Smooth muscle cell of the brain vasculature (primary cell): ENCODE measurements at regions not wholly inside any gene's neighbourhood (a gene's known extent, or its start where the extent isn't known, plus 50 kb on each side); places are given as distances from the start of the nearest gene placed in this dataset.
A peak's percentile ranks its signal among the peaks of the same experiment; 100 is the strongest.
"Not testable (repeated sequence)": the region's sequence is repeated elsewhere in the genome, so short reads cannot be mapped to it uniquely, and the experiment has no call there.

Source experiments
- DNase-seq: peaks from one replicate; pipeline ENCODE4 v3.0.0-alpha.2; 2012; ENCODE audit warnings: low read depth, low spot score

DNA sequence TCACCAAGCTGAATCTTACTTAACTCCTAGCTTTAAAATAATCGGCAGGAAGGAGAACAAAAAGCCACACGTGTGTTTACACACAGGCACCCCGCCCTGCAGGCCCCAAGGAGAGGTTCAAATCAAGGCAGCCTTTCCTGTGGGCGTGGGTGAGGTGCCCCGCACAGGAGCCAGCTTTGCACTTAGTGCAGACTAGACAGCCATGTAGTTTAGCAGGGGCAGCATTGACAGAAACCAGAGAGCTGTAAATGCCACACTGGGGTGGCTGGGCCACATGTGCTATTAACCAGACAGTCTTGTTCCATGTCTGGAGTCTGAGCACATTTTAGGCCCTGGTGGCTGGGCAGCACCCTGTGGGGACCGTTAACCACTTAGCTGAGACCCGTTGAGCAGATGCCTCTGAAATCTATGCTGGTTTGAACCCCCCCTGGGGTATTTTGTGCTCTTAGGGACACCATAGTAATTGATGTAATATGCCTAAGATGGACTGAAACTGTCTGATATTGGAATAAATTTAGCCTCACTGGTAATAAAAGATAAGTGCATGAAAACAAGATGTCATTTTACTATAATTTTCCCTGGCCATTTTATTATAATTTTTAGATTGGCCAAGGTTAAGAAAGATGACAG lies 106.4 kb upstream of the KCNG1 start:
- no peak for DNase-seq

DNA sequence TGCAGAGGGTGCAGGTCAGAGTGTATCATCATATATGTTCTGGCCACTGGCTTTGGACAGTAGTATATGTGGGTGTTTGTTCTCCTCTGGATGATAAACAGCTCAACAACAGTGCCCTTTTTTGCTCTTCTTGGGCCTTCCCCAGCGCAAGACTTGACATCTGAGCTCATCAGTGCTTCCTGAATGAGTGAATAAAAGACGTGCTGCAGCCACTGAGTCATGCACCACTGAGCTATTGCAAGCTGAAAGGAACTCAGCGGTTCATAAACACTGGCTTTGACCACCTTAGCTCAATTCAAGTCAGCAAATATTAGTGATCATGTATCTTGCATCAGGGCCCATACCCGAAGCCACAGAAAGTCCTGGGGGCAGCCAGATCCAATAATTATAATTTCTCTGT lies 105.3 kb upstream of the KCNG1 start:
- peak; percentile 21 for DNase-seq

DNA sequence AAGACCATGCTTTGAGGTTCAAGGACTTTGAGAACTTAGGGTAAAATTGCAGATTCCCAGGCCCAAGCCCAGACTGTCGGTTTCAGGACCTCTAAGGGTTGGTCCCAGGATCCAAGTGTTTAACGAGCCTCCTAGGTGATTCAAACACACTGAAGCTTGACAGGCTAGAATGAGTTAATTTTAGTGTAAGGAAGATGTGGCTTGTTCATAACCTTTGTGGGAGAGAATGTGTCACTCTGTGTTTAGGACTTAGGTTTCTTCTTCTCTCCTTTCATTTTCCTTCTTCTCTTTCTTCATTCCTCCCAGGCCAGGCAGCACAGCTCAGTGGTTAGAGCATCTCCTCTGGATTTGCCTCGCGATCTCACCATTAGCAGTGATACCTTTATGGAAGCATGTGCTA lies 104.8 kb upstream of the KCNG1 start:
- DNase-seq, result no peak

DNA sequence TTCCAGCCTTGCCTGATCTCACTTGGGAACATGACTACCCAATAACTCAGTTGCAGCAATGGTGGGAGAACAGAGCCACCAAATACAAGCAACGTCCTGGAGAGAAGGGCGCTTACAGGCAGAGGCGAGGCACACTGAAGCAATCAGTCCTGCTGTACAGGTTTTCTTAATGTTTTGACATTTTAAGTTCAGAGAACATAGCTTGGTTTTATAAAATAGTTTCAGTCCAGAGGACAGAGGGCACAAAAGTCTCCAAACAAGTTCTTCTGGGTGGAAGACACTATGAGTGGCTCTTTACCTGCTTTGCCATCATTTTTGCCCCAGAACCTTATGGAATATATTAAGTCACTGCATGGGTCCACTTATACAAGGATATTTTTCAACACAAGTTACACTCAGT lies 103.4 kb upstream of the KCNG1 start:
- DNase-seq, result no peak

DNA sequence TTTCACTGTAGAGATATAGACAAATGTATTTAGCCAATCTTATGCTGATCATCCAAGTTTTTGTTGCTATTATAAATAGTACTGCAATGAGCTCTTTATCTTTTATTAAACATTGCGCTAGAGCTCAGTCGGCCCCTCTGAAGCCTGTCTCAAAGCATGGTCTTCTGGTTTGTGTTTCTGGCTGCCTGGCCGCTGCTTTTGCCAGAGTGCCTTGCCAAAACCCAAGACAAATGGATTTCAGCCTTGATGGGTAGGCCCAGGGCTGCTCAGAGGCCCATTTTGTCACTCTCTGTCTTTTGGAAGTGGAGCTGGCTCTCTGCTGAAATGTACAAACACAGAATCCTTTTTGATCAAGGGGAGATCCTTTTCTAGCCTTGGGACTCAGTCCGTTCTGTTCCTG lies 102.9 kb upstream of the KCNG1 start:
- no peak for DNase-seq

DNA sequence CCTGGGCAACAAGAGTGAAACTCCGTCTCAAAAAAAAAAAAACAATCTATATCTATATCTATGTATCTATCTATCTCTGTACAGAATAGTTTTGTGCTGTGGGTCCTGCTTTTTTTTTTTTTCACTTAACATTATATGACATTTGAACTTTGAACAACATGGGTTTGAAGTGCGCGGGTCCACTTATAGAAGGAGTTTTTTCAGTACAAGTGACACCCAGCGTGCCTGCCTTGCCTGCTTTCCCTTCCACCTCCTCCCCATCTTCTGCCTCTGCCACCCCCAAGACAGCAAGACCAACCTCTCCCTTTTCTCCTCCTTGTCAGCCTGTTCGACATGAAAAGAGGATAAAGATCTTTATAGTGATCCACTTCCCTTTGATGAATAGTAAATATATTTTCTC lies 102.2 kb upstream of the KCNG1 start:
- DNase-seq, result no peak

DNA sequence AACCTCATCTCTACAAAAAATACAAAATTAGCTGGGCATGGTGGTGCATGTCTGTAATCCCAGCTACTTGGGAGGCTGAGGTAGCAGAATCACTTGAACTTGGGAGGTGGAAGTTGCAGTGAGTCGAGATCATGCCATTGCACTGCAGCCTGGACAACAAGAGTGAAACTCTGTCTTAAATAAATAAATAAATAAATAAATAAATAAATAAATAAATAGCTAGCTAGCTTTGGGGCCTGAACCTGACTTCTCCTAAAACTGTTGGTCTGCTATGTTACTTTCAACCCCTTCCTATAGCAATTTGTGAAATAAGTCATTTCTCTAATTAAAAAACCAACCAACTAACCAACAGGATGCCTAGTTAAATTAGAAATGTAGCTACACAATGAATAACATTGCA lies 101.0 kb upstream of the KCNG1 start:
- DNase-seq, result not testable (repeated sequence)

DNA sequence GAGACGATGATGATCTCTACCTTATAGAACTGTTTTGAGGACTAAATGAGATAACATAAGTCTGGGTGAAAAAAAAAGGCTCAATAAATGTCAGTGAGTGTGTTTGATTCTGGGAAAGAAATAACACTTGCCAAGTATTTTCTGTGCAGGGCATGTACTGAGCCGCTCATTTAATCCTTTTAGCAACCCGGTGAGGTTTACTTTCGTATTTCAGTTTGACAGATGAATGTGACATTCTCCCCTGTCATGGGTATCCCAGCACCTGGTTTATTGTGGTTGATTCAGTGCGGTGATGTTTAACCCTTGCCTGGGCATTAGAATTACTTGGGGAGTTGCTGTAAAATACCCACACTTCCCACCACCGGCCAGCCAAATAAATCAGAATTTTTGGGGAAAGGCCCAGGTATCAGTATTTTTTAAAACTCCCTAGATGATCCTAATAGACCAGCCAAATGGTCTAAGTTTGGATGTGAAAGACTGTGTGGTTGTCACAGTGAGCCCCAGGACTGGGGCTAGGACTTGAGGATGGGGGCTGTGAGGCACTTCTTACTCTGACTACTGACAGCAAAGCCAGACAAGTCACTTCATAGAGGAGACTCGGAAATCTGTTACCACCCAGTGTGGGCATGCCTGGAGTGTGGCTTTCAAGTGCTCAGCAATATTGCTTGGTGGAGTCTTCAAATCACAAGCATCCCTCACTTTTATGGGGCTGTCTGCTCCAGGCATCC lies 100.2 kb upstream of the KCNG1 start:
- DNase-seq, result no peak

DNA sequence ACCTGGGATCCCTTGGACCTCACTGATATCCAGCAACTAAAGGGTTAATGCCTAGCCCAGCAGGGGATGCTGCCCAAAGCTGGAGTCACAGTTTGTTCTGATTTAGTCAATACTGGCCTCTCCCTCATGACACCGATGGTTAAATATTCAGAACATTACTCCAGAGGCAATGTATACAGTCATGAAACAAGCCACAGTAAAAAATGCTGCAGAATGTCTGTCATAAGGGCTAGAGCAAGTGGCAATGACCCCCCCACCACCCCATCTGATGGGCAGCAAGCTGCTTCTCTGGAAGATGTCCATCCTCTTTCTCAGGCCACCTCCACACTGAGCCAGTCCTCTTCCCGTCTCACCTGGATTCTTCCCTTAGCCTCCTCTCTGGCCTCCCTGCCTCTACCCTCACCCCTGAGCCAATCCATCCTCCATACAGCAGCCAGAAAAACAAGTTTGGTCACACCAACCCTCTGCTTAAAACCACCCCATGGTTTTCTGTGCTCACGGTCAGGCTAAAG lies 99.0 kb upstream of the KCNG1 start:
- no peak for DNase-seq

DNA sequence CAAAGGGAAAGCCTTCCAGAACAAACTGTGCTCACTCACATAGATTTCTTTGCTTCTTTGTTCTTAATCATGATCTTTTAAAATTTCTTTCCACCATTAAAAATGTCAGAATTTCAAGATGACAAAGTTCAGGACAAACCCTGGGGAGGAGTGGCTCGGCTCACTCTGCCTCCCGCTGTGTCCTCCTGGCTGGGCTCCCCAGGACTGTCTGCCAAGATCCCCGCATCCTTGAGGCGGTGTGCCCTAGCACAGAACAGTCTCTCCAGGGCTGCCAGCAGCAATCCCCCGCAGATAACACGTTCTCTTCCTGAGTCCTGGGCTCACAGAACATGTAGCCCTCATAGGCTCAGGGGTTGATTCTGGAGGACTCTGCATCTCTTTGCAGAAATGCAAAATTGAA lies 98.4 kb upstream of the KCNG1 start:
- DNase-seq, result no peak

DNA sequence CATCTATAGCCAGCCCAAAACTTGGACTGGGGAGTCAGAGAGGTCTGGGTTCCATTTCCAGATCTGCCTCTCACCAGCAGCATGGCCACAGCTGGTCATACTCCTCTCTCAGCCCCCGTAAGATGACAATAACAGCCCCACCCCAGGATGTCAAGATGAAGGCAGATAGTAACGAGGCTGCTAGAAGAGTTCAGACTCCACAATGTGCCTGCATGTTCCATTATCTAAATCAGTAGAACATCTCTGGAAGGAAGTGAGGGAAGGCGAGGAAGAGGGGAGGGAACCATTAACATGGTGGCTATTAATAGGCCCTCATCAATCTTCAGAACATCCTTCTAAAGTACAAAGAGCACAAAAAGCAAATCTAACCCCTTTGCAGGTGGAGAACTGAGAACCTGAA lies 98.0 kb upstream of the KCNG1 start:
- no peak for DNase-seq

DNA sequence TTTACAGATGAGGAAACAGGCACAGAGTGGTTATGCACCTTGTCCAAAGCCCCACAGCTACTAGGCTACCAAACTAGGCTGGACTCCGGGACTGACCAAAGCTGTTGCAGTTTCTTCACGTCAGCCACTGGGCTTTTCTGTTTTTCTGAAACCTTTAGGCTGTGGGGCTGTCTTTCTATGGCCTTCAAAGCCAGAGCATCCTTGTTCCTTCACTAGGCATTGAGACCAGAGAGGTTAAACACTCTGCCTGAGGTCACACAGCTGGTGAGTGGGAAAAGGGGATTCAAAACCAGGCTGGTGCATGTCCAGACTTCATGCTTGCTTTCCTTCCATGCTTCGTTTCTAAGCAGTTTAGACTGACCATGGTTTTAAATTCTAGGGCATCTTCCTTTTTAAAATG lies 97.5 kb upstream of the KCNG1 start:
- DNase-seq, result no peak

DNA sequence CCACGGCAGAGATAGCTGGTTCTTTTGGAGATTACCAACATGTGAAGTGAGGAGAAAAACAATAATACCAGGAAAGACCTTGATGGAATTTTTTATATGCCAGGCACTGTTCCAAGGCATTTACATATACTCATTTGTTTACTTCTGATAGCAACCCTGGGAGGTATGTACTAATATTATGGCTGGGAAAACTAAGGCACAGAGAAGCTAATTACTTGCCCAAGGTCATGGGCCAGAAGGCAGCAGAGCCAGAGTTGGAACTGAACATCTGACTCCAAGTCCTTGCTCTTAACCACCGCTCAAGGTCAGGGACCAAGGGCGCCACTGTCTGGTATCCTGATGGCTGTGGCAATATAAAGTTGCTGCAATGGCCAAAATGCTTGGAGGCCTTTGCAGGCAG lies 97.0 kb upstream of the KCNG1 start:
- no peak for DNase-seq

DNA sequence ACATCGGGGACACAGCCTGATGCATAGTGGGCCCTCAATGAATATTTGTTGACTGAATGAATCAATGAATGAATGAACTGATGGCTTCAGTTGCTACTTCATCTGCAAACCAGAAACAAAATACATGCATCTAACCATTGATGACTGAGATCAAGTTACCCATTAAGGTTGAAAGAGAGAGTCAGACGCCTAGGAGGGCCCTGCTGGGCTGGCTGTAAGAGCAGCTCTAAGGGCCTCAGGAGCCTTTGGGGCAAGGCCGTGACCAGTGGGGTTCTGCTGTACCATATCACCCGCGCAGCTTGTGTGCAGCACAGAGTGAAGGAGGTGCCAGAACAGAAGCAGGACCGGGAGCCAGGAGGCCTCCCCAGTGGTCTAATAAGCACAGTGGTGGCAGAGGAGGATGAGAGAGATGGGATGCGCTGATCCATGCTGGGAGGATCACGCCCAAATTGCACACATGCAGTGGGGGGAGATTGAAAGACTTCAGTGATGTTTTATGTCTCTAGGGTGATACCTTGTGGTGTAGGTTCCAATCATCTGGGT lies 96.1 kb upstream of the KCNG1 start:
- no peak for DNase-seq

DNA sequence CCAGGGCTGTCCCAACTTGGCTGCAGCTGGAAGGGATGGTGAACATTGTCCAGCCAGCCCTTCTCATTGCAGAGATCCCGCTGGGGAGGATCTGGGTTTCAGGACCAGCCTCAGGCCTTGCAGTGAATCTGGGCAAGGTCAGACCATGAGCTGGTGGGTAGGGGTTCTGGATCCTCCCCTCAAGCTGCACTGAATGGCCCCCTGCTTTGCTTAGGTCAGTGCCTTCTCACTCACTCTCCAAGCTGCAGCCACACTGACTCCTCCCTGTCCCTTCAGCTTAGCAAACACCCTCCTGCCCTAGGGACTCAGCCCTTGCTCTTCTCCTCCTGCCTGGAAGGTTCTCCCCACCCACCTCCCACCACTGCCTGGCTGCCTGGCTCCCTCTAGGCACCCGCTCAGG lies 95.3 kb upstream of the KCNG1 start:
- no peak for DNase-seq

DNA sequence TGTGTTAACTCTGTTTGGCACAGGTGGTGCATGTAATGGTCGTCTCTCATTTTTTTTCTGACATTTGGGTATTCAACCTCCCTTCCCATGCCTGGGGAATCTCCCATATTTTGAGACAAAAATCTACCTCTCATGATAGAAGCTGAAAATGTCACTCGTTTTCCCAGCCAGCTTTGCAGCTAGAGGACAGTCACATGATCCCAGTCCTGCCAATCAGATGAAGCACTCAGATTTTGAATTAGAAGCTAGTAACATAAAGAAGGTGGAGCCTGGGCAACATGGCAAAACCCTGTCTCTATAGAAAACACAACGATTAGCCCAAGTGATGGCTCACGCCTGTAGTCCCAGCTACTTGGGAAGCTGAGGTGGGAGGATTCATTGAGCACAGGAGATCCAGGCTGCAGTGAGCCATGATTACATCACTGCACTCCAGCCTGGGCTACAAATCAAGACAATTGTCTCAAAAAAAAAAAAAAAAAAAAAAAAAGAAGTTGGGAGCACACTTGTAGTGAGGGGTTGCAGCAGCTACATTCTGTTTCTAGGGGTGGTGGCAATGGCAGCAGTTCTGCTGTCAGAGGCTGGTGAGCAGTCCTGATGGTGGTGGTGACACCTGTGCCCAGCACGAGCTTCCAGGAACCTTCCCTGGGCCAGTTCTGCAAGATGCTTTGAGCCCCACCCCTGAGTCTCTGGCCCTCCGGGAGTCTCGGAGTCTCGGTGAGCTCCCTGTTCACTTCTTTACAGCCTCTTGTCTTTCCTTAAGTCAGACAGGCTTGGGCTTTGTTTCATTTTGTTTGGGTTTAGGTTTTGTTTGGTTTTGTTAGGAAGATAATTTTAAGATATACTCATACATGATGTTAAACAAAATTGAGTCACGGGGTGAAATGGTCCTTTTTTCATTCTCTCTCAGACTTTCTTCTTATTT lies 94.1 kb upstream of the KCNG1 start:
- DNase-seq, result no peak

DNA sequence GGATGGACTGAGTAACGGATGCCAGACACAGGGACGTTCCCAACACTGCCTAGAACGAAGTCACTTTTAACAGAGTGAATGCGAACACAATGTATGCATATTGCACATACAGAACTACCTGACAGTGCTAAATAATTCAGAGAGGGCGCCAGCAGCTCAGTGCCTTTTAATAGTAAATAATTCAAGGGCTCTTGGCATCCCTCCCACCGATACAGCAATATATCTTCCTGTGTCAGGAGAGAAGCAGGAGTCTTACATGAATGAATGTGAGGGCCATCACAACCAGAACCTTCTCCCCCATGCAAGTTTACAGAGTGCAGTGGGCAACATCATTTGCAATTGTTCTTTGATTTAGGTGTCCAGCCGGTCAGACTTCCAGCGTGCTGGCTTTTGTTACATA lies 88.4 kb upstream of the KCNG1 start:
- DNase-seq, result no peak

DNA sequence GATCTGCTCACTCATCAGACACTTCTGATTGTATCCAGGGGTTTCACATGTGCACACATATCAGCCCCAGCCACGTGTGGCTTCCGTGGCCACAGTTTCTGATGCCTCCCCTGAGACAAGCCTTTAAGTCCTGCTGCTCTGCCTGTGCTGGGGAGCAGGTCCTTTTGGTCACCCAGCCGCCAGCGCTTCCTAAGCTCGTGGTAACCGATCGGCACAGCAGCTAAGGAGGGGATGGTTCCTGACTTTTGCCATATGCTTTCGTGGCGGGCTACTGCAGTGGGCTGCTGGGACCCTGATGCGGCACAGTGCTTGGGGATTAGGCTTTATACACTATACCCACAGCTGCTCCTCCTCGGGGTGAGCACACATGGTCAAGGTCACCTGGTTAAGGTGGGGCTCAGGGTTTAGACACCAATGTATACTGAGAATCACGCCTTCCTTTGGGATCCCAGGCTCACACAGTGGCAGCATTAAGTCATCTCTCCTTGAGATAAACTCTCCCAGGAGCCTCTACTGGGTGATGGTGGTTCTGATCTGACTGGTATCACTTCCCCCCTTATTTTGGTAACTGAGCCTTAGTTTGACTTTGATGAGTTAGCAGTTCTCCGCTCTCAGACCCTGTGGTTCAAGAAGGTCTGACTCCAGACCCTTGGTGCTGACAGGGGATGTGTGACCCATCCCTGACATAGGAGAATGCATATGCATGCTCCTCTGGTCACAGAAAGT lies 85.9 kb upstream of the KCNG1 start:
- no peak for DNase-seq

DNA sequence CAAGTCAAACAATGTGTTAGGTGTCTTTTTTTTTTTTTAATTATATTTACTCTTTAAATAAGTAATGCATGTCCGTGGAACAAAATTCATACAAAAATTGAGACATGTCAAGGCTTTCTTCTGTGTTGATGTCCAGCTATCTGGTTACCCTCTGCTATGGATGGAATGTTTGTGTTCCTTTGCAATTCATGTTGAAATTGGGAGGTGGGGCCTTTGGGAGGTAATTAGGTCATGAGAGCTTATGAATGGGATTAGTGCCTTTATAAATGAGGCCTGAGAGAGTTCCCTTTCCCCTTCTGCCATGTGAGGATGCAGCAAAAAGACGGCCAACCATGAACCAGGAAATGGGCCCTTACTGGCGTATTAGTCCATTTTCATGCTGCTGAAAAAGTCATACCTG lies 83.1 kb upstream of the KCNG1 start:
- DNase-seq, result no peak

DNA sequence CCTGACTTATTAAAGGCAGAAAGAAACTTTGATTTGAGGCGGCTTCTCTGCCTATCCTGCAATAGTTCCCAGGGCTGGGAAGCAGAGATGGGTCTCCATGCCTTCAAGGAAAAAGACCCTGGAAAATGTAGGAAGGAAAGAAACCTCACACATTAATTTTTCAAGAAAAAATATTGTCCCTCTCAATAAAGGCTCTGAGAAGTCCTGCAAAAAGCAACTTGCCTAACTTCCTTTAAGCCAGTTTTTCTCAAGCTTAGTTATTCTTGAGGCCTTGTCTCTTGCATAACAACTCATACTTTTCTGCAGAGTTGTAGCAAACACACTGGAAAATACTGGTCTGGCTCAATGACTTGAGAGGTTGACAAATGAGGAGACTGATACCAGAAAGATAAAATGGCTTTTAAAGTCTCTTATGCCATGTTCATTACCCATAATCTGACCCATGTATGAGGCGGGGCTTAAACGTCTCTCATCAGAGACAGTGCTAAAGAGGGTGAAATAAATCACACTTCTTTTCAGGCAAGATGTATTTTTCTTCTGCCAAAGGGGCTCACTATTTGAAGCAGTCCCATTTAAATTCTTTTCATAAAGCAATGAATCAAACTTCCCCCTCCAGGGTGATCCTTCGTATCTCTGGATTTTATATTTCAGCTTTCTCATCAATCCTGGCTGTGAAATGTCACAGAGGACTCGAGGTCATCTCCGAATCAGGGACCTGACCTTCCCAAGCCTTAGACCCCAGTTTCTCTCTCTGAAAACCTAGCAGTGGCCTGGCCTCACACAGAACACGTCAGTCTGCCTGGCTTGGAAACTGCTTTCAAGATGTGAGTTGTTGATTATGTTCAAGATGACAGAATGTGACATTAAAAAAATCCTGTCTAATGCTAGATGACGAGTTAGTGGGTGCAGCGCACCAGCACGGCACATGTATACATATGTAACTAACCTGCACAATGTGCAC lies 82.3 kb upstream of the KCNG1 start:
- no peak for DNase-seq
